Caki2 (cell line): ENCODE measurements at regions not wholly inside any gene's neighbourhood (a gene's known extent, or its start where the extent isn't known, plus 50 kb on each side); places are given as distances from the start of the nearest gene placed in this dataset.

Experiments used
- DNase-seq: peaks from one replicate; pipeline ENCODE4 v3.0.0-alpha.2; 2015; ENCODE audit warnings: low read depth
- in situ Hi-C: cut with HindIII; loops from 2 replicates; pipeline ENCODE4 v1.10.0; 2016; ENCODE audit warnings: low sequenced_read_pairs, low pct_unique_long_range_greater_than_20kb, mixed read lengths

DNA sequence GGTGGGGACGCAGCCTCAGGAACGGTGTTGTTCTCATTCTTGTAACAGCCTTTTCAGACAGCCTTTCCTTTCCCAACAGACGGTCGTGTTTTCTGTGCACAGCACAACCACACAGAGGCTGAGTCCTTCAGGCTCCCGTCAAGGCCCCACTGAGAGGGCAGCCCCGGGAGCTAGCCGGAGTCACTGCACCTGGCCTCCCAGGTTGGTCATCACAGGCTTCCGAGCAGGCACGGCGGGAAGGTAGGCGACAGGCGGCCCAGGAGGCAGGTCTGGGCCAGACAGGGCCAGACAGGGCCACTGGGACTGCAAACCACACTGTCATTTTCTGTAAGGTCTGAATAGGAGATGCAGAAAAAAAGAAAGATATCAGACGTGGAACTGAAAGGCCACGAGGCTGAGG, 570.8 kb downstream of the GALR1 start:
- in situ Hi-C loops: no loop called here
- DNase-seq: no peak

DNA sequence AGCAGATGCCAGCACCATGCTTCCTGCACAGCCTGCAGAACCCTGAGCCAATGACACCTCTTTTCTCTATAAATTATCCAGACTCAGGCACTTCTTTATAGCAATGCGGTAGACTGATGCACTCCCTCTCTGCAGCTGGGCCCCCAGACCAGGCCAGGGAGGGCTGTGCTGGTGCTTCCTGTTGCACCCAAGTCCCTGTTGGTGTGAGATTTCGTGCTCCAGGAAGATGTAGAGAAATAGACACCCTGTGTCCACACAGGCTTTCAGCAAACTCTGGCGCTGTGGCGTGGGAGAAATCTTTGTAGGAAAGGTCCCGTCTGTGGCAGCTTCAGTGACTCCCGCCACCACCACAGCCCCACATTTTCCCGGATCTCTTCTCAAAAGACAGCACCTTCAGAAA, 572.2 kb downstream of the GALR1 start:
- DNase-seq: no peak
- in situ Hi-C loops: no loop called here

DNA sequence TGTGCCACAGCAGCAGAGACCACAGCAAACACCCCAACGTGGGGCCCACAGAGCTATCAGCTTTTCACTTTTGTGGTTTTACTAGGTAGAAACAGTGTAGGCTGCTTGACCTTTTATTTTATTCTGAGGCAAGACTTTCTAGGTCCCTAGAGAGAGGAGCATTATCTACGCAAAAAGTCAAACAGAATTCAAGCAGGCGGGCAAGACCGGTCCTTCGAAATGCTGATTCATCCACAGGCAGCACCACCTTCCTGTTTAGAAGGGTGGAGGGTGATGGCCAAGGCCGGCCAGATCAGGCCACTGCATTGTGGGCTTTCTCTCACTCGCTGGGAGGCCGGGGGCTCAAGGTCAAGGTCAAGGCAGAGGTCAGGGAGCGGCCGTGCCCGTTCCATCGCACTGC, 573.0 kb downstream of the GALR1 start:
- in situ Hi-C loops: no loop called here

DNA sequence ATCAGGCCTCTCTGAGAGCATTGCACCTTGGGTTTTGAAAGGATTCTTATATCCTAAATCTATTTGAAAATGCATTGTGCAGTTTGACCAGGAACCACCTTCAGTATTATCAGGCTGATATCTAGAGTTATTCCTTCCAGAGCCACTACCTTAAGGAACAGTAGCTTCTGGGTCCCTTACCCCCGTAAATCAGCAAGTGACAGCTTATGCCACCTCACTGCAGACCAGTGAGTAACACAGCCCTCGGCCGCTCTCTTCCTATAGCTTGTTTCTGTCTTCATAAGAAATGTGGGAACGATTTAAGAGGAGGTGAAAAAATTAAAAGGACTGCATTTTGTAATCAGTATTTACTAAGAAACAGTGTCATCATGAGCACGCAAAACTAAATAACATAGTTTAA, 584.2 kb downstream of the GALR1 start:
- in situ Hi-C loops: no loop called here
- no peak for DNase-seq

More for the DNA sequence above, 573.0 kb downstream of the GALR1 start:
- DNase-seq: no peak

DNA sequence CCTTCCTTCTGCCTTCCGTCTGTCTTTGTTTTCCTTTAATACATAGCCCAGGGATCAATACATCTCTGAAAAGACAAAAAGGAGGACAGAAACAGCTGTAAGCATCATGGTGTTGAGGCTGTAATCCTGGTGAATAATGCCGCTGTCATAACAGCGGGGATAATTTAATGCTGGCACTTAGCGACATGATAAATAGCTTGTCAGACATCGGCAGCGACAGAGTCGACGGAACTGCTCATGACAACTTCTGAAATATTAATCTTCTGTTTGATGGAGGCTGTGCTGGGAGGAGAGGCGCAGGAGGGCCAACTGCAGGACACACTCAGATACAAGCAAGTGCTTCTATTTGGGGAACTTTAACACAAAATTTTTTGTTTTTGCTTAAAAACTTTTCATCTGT, 602.2 kb downstream of the GALR1 start:
- no peak for DNase-seq
- in situ Hi-C loops: no loop called here

DNA sequence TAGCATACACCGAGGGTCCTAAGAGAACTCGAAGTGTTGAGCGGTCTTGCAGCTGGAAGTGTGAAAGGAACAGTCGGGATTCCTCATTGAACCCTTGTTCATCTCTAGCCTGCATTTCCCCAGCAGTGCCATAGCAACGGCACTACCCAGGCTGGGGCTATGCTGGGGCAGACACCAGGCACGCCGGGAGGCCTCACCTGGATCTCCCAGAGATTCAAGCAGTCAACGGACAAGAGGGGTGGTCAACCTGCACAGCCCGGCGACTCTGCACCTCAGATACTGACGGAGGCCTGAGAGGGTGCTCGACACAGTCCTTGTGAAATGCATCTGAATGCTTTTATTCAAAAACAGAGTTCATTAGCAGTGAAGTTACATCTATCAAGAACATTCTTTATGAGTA, 604.2 kb downstream of the GALR1 start:
- in situ Hi-C loops: no loop called here
- no peak for DNase-seq

DNA sequence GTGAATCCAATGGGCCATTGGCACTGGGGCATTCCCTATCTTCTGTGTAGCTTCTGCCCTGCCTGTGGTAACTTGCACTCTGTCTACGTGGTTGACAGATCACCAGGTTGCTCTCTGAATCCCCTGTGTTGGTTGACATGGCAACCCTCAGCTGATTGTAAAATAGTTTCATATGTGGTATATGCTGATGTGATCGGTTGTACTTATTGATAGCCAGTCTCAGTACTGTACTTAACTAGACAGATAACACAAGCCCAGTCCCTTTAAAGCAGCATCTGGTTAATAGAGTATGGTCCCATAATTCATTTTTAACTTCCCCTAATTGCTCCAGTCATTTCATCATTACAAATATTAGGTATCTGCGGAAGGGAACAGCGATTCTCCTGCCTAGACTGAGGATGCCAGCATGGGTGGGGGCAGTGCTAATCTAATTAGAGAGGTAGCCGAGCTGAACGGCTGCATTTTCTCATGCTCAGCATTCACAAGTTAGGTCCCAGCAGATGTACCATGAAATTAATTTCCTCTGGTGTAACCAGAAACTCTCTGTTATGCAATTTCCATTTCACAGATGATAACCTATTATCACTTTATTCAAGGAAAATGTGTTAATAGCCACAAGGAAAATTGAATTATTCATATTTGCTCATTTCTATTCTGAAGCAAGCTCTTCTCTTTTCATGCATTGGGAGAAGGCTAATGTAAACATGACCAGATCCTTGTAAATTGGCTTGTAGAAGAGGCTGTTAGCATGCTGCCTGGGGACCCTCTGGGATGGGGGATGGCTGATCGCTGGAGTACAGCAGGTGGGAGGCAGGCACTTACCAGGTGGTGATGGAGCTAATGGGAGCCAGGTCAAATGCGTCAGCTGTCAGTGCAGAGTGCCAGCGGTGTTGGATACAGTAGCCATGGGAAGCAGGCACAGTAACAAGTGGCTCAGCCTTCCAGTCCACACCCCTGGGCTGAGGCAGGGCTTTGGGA, 608.3 kb downstream of the GALR1 start:
- in situ Hi-C loops: no loop called here
- DNase-seq: no peak

DNA sequence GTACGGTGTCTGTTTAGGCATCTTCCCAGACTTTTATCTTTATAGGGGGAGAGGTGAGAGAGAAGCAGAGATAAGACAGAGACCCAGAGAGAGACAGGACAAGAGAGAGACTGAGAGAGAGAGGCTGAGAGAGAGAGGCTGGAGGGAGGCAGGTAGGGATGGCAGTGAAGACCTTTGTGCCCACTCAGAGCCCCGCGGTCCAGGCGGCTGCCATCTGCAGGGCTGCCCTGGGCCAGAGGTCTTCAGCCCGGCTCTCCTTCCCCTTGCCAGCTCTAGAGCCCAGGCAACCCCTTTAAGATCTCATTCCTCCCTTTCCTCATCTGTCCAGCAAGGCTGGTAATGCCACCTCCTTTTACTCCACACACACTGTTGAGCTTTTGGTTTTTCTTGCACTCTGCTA, 610.0 kb downstream of the GALR1 start:
- in situ Hi-C loops: no loop called here
- DNase-seq: no peak

DNA sequence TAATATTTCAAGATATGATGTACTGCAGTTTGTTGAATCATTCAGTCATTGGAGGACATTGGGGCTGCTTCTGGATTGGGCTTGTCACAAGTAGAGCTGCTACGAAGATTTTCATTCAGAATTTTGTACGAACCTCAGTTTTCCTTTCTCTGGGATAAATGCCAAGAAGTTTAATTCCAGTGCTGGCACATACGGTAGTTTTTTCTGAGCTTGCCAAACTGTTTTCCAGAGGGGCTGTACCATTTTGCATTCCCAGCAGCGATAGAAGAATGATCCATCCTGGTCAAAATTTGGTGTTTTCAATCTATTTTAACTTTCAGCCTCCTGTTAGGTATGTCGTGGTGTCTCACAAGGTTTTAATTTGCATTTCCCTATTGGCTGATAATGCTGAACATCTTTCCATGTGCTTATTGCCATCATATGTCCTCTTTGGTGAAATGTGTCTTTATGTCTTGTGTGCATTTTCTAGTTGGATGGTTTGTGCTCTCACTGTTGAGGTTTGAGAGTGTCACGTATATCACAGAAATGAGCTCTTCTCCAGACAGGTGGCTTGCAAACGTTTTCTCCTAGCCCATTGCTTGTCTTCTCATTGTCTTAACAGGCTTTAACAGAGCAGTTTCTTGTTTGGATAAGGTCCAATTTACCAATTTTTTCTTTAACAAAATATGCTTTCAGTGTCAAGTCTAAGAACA, 612.6 kb downstream of the GALR1 start:
- no peak for DNase-seq
- in situ Hi-C loops: no loop called here

DNA sequence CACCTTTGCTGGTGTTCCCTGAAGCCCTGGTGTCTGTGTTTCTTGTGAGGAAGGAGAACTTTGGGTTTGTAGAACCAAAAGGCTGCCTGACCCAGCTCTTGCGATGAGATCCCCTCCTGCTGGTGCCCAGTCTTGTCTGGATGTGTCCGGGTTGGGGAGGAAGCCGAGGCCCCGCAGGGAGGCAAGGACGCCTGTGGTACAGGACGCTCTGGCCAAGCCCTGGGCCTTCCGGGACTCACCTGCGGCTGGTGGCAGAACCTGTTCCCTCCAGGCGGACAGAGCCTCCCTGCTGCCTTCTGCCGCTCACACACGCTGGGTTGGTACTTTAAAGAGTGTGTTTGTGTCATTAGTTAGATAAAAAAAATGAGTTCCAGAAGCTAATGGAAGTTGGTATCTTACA, 616.2 kb downstream of the GALR1 start:
- in situ Hi-C loops: no loop called here
- no peak for DNase-seq

DNA sequence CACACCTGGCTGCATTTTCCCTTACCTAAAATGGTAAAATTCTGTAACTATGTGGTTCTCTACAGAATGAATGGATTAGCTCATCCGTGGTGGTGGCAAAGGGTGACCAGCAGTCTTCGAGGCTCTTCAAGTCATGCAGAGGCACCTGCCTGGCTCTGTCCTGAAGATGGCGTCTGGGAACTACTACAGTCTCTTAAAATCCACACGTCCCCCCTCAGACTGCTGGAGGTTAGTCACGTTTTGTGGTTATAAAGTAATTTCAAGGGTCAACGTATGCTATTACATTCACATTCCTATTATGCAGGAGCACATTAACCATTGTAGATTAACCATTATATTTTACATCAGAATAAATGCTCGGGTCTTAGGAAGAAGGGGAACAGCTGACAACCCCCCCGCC, 616.7 kb downstream of the GALR1 start:
- in situ Hi-C loops: no loop called here
- DNase-seq: no peak

DNA sequence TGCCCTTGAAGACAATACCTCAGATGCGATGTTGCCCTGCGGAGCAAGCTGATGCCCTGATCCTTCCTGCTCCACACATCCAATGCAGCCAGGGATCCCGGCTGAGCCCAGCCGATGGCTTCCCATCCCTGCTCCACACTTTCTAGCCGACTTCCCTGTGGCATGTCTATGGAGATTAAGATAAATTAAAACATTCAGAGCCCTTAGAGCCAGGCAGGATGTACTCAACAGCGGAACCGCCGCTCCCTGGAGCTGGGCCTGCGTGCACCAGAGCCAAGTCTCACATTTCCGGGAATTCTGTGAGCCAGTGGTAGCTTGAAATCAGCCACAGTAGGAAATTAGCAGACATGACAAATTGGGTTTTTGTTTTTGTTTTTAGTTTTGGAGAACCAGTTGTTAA, 620.6 kb downstream of the GALR1 start:
- in situ Hi-C loops: no loop called here
- DNase-seq: no peak

DNA sequence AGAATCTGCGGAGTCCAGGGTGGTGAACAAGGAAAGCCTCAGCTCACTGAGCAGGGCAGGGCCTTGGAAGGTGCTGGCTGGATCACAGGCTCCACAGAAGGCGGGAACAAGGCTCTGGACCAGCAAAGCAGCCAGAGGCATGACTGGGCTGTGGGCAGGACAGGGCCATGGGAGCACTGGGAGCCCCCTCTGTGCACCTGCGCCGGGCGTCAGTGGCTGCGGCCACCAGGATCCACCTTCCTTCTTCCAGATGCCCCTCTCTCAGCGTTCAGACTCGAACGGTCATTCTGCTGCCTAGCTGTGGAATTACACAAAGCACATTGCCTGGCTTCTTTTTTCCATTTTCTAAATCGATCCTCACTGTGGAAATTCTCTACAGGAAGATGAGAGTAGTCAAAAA, 621.2 kb downstream of the GALR1 start:
- in situ Hi-C loops: no loop called here
- no peak for DNase-seq

DNA sequence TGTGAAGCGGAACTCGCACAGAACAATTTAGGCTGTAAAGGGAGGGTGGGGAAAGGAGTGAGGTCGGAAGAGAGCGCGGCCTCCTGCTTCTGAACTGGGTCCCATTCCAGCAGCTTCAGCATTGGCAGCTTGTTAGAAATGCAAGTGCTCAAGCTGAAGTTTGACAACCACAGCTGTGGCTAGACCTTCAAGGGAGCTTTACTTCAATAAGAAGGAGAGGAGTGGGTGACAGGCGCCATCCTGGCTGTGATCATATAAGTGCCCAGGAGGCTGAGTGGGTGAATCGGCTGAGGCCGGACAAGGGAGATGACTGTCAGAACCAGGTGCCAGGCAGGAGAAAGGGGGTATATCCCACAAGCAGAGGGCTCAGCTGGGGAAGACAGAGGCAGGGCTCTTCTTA, 622.5 kb downstream of the GALR1 start:
- no peak for DNase-seq
- in situ Hi-C loops: no loop called here

DNA sequence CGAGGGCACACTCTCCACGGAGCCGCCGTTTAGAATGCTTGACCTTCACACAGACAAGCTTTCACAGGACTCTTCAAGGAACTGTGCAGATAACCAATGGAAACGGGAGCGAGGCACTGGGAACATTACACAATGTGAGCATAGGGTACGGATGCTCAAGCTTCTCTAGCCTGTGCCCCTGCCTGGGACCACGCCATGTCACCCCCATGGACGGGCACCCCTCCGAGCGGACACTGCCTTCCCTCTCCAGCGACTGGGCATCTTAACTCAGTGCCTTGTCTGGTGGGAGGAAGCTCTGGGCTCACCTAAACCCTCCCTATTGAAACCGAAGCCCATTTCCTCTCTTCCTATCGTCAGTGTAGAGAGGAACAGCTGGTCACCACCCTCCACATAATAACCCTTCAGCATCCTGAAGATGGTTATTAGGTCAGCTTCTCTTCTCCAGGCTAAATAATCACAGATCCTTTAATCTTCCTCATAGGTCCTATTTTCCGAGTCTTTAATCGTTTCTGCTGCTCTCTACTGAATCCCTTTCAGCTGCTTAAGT, 626.7 kb downstream of the GALR1 start:
- no peak for DNase-seq
- in situ Hi-C loops: no loop called here

DNA sequence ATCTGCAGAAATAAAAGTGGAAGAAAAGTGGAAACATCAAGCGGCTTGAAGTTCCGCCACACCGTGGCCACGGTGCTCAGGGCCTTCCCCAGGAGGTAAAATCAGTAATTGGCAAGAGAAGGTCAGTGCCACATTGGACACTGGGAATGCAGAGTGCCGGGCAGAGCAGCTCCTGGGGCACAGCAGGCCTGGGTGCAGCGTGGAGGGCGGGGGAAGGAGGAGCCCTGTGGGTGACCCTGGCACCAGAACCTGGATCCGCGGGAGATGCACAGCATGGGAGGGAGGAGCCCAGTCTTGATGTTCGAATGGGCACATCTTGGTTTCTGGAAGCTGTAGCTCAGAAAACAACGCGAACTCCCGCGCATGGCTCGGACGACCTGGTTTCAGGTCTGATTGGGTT, 630.2 kb downstream of the GALR1 start:
- in situ Hi-C loops: no loop called here
- DNase-seq: no peak

DNA sequence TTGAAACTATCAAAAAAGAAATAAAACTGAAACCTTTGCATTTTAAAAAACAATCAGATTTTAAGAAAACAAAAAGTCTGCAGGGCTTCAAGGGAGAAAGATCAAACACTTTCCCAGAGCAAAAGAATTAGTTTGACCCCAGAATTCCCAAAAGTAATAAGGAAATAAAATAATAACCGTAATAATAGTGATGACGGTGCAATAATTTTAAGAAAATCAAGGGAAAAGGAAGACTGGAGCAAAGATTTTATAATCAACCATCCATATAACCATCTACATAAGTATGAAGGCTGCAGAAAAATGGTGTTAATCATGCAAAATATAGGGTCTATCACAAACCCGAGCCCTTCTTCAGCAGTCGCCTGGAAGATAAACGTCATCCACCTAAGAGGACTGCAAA, 634.8 kb downstream of the GALR1 start:
- in situ Hi-C loops: no loop called here
- no peak for DNase-seq

DNA sequence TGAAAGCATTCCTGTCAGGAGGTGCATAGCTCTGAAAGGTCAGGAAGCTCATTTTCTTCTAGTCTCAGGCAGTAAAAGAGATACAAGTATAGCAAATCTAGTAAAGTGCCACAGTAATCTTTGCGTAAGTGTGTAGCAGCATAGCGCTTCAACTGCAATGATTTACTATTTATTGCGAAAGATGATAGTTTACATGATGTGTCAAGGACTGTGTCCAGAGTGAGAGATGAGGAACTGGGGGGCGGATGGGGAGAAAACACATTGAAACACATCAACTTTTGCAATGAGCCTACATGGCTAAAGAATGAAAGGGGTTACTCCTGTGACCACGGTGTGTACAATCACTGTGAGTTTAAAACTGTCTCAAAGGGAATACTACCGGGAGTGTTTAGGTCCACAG, 644.4 kb downstream of the GALR1 start:
- in situ Hi-C loops: no loop called here
- DNase-seq: no peak

DNA sequence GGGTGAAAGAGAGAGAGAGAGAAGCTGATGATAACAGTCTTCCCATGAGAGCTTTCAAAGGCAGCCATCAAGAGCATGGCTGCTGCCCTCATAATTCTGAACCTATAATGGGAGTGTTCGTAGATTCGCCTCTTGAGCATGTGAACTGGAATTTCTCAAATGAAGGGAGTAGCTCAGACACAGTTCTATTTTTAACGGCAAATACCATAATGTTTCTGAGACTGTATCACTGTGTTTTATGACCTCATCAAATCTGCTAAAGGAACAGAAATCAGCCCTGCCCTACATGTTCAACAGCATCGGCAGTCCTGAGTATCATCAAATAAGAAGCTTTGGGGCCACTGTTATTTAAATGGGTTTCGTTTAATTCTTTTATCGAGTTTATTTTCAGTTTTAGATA, 645.6 kb downstream of the GALR1 start:
- DNase-seq: no peak
- in situ Hi-C loops: no loop called here
